ENCODE measurements at regions not wholly inside any gene's neighbourhood (a gene's known extent, or its start where the extent isn't known, plus 50 kb on each side); places are given as distances from the start of the nearest gene placed in this dataset.

DNA sequence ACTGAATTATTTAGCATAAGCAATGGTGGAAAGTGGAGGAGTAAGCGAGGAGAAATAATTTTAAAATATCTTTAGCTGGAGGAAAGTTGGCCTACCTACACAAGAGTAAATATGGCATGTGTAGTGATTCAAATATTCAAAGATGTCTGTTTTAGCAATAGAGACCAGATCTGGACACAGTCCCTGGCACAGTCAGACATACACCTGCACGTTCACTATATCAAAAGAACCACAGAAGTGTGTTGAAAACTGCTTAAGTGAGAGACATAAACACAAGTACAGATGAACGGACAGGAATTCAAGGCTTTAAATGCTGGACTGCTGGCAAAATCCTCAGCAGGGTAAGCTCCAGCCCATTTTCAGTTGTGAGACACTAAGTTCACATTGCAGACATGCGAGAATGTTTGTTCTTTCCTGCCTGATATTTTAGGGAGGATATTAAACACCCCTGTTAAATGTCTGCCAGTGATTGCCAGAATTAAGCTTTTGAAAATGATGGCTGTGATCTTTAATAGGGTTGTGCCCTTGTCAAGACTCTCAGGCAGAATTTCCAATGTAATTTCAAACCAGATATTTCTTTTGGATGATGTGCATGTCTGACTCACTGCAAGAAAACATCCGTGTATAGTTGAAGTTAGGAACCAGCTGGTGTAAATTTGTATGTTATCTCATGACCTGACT is 810.6 kb downstream of the TLE4 start:
- no peak for DNase-seq (ENCODE audit: low read depth in 2 of 2)

DNA sequence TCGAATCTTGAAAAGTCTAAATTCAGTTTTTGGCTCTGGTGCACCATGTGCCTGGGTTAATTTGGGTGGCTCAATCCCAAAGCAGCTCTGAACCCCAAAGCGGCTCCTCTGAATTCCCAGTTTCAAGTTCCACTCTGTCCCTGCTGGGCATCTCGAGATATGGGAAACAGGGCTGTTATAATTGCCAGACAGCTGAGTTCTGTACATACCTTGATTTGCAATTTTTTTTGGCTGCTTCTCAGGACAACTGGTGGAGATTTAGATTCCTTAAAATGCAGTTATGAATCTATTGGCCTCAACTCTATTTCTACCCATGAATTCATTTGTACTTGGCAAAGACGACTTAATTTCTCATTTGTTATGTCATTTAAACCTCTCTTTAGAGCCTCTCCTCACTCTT is 808.5 kb downstream of the TLE4 start:
- no peak for DNase-seq (ENCODE audit: low read depth in 2 of 2)

DNA sequence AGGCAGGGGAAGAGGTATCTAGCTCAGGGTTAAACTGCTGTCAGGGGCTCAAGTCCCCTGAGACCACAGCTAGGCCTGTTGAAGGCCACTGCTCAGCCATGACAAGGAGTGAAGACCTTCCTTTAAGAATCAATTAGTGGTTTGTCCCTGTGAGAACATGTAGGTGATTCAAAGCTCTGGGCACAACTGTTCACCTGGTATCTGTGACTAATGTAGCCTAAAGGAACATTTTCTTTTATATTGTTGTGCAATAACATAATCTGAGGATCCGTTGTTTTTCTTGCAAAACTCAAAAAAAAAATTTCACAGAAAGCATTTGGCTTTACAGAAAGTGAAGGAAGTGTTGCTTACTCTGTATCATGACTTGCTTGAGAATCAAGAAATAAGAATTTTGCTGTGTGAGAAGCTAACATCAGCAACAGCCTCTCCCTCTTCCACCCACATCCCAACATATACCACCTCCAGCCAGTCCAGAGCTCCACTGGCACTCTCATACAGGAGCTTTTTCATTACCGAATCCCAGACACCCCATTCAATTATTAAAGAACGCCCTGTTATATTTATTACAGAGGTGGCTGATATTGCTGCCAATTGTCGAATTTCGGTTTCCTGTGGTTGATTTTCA is 807.0 kb downstream of the TLE4 start:
- no peak for DNase-seq (ENCODE audit: low read depth in 2 of 2)

DNA sequence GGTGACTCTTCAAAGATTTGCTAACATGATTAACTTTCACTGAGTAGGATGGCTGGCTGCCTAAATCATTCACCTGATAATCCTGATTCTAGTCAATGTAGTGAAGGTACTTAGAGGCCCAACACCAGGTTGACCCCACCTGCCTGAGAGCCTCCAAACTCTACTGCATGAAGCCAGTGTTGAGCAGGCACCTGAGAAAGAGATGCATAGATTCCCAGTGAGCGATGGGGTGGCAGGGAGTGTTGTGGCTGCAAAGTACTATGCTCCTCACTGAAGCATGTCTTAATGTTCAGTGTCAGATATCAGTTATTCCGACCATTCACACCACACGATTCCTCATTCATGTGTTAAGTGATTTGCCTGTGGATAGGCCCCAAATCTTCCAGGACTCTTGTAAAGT is 804.4 kb downstream of the TLE4 start:
- no peak for DNase-seq (ENCODE audit: low read depth in 2 of 2)

DNA sequence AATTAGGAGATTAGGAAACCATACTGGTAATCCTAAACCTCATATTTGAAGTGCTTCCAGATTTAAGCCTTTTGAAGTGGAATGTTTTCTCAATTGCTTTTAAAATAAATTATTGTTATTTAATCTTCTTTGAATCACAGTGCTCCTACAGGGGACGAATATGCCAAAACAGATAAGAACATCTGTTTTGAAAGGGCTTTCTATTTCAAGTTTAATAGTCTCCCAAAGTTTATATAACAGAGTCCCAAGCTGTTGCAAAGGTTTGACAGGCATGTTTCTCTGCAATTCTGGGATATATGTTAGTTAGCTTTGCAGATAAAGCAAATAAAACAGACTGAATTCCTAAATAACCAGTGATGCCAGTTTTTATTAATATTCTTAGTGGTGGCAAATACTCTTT is 803.7 kb downstream of the TLE4 start:
- no peak for DNase-seq (ENCODE audit: low read depth in 2 of 2)

DNA sequence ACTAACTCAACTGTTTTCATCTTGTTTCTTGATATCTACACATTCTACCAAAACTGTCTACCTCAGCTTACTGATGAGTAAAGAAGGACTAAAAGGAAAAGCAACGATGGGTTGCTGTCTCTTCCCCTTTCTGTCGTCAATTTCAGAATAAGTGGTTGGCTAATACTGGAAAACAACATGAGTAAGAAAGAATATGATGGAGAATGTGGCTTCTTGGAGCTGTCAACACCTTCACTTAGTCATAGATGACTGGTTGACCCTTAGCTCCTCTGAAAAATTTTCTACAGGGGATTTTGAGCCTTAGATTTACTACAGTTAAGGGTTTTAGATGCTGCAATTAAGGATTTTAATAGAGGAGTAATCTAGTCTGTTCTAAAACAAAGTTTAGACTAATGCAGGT is 797.9 kb downstream of the TLE4 start:
- no peak for DNase-seq (ENCODE audit: low read depth in 2 of 2)

DNA sequence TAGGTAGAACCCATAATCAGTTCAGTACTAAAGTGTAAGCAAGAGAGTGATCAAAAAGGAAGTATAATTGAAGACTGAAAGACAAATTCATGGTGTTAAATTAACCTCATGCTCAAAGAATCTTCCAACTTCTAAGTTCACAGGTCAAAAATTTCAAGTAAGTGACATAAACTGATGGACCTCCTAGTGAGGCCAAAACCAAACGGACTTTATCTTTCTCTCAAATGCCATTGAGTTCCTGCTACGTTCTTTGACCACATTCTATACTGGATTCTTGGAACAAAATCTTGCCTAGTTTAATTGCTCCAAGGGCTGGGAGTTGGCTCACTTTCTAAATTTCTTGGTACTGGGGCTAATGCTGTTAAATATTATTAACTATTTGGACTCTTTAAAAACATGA is 794.9 kb downstream of the TLE4 start:
- DNase-seq (ENCODE audit: low read depth in 2 of 2): no peak

DNA sequence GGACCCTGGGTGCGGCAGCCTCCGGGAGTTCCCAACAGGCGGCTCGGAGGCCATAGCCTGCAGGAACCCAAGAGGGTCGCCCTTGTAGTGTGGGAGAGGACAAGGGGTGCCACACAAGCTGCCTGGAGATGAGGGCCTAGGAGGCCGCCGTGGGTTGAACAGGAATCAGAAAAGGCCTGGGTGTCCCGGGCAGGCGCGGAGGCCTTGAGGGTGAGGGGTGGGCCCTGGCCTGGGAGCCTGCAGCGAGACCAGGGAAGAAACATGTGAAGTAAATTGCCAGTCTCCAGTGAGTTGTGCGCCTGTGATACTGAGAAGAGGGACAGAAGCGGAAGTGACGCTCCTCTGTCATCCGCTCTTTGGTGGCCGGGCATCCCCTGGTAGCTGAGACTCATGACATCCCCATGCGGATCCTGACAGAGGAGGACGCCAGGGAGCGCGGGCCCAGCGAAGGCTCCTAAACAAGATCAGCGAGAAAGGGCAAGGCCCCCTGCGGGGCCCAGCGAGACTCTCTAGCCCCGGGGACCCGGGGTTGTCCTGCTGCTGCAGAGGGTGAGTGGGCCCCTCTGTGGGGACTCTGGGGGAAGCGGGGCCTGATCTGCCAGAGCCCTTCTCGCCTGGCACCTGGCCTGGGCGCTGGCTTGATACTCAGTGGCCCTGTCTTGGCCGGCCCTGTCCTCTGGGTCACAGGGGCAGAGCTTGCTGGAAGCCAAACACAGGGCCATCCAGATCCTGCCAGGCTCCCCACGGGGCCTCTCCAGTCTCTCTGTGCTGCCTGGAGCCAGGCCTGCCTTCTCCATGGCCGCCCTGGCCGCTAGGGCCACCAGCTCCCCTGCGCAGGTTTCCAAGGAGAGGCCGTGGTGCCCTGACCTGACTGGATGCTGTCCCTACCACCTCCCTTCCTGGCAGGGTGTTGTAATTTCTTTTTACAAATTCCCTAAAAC is 788.4 kb downstream of the TLE4 start:
- no peak for DNase-seq (ENCODE audit: low read depth in 2 of 2)

DNA sequence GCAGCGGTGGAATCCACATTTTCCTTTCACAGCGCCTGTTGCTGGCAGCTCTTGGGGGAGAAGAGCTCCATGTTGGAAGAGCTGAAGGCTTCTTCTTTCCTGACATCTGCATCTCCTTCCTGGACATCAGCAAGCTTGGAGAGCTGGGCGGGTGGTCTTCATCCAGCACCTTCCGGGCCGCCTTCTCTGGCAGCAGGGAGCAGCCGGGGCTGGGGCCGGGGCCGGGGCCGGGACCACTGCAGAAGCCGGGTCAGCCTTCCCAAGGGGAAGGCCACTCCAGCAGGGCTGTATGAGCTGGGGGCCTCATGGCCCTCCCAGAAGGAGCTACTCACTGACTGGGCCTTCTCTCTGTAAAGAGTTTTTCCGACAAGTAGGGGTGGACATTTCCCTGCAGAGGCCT is 787.5 kb downstream of the TLE4 start:
- no peak for DNase-seq (ENCODE audit: low read depth in 2 of 2)

DNA sequence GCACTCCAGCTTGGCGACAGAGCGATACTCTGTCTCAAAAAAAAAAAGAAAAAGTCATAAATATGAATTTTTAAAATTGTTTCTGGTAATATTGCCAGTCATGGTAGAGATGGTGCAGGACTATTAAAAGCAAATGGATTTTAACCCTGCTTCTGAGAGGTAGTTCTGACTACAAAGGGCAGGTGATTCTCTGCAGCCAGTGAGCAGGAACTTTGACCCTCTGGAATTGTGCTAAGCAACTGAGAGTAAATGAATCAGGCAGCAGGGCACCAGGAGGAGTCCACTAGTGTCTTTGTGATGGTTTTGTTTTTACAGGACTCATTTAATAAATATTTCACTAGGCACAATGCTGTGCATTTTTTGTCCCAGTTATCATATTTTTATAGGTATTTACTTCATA is 781.2 kb downstream of the TLE4 start:
- no peak for DNase-seq (ENCODE audit: low read depth in 2 of 2)

DNA sequence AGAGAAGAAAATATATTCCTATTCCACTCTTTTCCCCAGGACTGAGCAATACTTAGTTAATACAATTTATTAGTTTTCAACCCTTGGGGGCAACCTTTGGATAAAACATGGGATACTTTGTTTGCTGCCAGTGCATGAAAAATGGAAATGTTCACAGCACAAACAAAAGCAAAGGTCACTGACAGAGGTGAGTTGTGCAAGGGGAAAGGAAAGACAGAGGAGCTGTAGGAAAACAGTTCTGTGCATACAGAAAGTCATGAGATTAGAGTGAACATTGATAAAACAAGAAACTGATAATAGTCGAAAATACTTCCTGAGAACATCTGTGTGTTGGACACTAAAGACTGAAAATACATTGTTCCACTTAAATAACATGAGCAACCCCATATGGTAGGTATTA is 779.8 kb downstream of the TLE4 start:
- no peak for DNase-seq (ENCODE audit: low read depth in 2 of 2)

DNA sequence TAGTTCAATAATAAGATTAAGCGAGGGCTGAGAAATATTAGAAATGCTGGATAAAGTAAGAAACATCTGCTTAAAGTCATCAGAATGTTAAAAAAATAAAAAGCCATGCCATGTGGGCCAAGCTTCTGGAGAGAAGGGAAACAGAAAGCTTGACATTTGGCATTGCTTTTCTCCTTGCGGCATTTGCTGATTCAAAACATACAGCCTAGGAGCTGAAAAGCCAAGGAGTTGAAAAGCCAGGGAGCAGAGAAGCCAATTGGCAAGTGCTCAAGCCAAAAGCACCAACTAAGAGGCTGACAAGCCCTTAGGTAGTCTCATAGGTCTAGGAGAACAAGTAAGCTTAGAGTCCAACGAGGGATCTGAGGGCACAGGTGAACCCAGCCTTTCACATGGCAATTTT is 754.3 kb downstream of the TLE4 start:
- DNase-seq (ENCODE audit: low read depth in 2 of 2): no peak

DNA sequence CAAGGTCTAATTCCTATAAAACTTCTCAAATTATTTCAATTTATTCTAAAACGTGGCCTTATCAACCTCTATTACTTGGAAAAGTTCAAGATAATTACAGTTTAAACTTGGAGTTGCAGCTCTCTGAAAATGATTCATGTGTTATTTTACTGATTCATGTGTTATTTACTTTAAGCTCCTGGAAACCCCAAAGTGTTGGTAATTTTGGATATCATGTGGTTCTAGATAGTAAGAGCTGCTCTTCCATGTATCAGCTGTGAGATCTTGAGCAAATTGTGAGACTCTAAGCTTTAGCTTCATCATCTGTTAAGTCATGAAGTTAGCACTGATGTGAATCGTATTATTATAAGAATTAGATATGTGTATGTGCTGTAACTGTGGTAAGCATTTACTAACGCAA is 749.2 kb downstream of the TLE4 start:
- DNase-seq (ENCODE audit: low read depth in 2 of 2): no peak

DNA sequence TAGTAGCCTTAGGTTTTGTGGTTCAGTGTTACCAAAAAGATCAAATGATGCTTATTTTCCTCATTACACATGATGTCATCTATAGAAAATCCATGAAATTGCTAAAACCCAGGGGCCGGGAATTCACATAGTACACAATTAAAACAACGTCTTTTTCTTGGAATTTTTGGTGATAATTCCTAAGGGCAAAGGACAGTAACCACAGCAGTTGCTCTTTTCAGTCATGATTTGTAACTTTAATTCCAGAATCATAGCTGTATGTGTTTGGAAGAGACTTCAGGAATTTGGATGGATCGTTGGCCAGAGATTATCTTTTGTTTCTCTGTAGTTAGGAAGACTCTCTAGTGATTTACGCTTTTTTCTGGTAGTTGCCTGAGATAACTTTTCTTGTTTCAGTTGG is 748.7 kb downstream of the TLE4 start:
- DNase-seq (ENCODE audit: low read depth in 2 of 2): no peak

DNA sequence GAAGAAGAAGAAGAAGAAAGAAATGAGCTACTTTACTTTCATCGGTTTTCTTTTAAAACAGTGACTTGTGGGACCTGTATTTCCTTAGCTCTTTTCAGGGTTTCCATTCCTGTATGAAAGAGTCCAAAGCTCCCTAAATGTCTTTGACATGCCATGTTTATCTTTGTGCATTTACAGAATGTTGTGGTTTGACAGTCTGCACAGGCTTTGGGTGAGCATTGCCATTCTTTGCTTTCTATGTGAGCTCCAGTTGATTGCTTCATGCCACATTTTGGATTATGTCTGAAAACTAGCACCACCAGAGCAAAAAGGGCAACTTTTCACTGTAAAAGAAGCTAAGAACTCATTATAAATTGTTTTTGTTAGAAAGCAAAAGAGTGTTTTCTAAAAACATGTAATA is 733.4 kb downstream of the TLE4 start:
- DNase-seq (ENCODE audit: low read depth in 2 of 2): no peak

DNA sequence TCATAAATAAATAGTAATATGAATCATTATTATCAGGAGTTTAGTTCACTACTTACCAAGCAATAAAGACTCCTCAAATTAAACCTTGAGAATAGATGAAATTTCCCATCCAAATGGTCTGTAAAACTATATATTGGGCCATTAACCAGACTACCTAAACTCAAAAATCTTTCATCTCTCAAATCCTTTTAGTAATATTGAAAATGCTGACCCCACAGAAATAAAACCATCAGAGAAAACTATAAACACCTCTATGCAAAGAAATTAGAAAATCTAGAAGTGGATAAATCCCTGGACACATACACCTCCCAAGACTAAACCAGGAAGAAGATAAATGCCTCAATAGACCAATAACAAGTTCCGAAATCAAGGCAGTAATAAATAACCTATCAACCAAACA is 723.2 kb downstream of the TLE4 start:
- DNase-seq (ENCODE audit: low read depth in 2 of 2): no peak

DNA sequence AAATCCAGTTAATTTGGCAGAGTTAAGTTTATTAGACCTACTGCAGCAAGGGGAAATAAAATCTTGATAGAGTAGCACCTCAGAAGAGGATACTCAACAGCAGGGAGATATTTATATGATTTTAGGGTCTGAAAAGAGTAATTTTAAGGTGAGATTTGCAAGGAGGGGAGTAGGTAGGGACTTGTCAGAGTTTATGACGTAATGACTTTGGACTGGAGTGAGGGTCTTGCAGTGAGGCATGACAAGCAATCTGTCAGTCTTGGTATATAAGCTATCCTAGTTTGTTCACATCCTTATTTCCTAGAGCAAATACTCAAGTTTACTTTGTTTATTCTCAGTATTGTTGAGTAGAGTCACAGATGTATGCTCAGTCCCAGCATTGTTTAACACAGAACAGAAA is 722.6 kb downstream of the TLE4 start:
- no peak for DNase-seq (ENCODE audit: low read depth in 2 of 2)

DNA sequence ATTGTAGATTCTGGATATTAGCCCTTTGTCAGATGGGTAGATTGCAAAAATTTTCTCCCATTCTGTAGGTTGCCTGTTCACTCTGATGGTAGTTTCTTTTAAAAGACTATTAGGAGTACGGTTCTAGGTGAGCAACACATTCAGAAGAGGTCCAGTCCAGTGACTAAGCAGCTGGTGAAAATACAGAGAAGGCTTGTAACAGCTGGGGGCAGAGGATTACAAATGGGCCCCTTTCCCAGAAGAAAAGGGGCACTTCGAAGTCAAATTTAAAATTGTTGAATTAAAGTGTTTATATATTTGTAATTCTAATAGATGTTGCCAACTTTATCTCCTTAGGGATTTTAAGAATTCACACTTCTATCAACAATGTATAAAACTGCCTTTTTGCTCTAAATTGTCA is 720.5 kb downstream of the TLE4 start:
- DNase-seq (ENCODE audit: low read depth in 2 of 2): no peak

DNA sequence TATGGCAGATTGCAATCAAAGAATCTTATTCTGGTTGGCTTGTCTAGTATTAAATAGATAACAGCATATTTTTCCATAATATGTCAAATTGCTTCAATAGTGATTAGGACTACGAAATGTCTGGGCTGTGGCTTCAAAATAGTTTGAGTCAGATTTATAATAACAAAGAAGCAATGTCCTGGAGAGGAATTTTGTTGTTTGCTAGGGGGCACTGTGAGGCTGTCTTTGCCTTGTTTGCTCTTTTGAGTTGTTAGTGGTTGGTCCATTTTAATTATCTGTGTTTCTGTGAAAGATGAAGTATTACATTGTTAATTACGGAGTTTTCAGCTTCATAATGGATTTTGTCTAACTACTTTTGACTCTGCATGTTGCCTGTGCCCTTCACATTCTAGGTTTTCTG is 713.6 kb downstream of the TLE4 start:
- no peak for DNase-seq (ENCODE audit: low read depth in 2 of 2)

DNA sequence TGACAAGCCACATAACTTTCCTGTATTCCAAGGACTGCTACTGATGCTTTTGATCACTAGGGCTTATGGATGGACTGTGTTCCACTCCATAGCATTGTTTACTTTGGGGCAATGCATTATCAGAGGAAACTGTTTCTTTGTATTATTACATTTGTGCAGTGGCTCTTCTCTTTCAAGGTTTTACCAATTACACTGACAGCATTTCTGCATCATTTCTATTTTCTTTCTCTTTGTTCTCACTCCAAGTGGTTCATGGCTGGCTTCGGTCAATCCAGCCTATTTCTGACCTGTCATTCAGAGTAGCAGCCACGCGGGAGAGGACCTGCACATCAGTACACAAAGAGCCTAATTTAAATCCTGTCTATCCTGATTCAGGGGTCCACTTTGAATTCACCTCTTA is 711.0 kb downstream of the TLE4 start:
- no peak for DNase-seq (ENCODE audit: low read depth in 2 of 2)

DNA sequence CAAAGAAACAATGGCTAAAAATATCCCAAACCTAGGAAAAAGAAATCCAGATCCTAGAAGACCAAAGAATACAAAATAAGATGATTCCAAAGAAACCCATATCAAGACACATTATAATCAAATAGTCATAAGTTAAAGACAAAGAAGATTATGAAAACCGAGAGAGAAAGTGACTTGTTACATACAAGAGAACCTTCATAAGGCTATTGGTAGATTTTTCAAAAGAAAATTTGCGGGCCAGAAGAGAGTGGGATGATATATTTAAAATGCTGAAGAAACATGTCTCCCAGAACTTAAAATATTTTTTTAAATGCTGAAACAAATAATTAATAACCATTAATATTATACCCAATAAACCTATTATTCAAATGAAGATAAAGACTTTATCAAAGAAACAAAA is 687.3 kb downstream of the TLE4 start:
- DNase-seq (ENCODE audit: low read depth in 2 of 2): no peak

DNA sequence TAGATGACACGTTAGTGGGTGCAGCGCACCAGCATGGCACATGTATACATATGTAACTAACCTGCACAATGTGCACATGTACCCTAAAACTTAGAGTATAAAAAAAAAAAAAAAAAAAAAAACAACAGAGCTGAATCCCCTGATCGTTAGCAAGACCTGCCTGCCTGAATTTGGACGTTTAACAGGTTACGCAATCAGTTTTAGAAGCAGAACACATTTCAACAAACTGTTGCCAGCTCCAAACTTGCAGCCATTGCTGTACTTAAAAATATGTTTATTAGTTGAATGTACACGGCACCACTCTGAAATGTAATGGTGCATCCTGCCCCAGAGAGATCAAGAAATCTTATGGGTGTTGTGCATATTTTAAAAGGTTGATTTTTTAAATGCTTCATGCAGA is 680.0 kb downstream of the TLE4 start:
- no peak for DNase-seq (ENCODE audit: low read depth in 2 of 2)

DNA sequence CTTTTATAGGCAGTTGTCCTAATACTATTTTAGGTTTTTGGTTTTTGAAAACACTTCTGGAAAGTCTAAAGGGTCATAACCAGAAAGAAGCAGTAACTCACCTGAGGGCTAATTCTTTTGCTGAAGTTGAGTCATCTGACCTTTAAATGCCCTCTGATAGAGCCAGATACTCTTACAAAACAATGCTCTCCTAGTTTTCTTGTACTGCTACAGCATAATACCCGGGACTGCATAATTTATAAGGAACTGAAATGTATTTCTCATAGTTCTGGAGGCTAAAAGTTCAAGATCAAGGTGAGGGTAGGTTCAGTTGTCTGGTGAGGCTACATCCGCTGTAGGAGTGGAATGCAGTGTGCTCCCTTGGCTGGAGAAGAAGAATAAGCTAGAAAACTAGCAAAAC is 670.3 kb downstream of the TLE4 start:
- no peak for DNase-seq (ENCODE audit: low read depth in 2 of 2)

All from stimulated activated CD8-positive, alpha-beta memory T cell treated with anti-CD3 and anti-CD28 coated beads, Interleukin-7, amount 100 ng/mL, for 4 hours (primary cell).